ENCODE measurements at regions not wholly inside any gene's neighbourhood (a gene's known extent, or its start where the extent isn't known, plus 50 kb on each side); places are given as distances from the start of the nearest gene placed in this dataset.
A peak's percentile ranks its signal among the peaks of the same experiment; 100 is the strongest.

DNA sequence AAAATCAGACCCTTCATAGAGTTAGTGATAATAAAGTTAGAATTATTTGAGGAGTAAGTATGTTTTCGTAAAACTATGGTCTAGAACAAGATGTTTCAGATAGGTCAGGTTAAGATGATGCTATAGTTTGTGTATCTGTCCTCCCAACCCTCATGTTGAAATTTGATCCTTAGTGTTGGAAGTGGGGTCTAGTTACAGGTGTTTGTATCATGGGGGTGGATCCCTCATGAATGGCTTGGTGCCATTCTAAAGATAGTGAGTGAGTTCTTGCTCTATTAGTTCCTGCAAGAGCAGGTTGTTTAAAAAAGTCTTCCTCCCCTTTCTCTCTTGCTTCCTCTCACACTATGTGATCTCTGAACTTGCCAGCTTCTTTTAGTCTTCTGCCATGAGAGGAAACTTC lies 707.3 kb upstream of the FOXG1 start:
- Histone ChIP-seq H3K27me3 (ENCODE audit: insufficient read depth, low read length) (no peaks in the 10 kb centered on the region), H3K36me3 (ENCODE audit: insufficient read depth, low read length) (no peaks in the 10 kb centered on the region), H3K9me3 (ENCODE audit: low read length) (no peaks in the 10 kb centered on the region), H3K4me1 (ENCODE audit: insufficient read depth, low read length) (no peaks in the 10 kb centered on the region), H2AFZ (ENCODE audit: low read depth, low read length) (no peak overlapping the region), H3K4me3 (ENCODE audit: low read length) (no peak overlapping the region)

DNA sequence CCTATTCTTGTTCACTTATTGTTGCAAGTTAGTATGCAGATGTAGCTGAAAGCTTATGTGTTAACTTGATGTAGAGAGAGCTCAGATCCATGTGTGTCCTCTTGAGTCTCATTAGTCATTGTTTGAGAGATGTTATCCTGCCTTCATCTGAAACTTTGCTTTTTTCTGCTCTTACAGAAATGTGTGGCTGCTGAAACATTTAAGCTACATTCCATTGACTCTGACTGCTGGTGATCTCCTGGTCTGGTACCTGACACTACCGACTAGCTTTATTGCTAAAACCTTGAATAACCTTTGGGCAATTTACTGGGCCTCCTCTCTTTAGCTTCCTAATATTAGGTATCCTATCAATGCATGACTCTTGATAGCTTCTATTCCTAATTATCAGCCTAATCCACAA lies 705.6 kb upstream of the FOXG1 start:
- no peaks in the 10 kb centered on the region for H3K27me3 ChIP-seq (ENCODE audit: insufficient read depth, low read length)
- H3K4me3 ChIP-seq (ENCODE audit: low read length): no peak overlapping the region
- no peaks in the 10 kb centered on the region for H3K4me1 ChIP-seq (ENCODE audit: insufficient read depth, low read length)
- H3K9me3 ChIP-seq (ENCODE audit: low read length): no peaks in the 10 kb centered on the region
- no peak overlapping the region for H2AFZ ChIP-seq (ENCODE audit: low read depth, low read length)
- no peaks in the 10 kb centered on the region for H3K36me3 ChIP-seq (ENCODE audit: insufficient read depth, low read length)

DNA sequence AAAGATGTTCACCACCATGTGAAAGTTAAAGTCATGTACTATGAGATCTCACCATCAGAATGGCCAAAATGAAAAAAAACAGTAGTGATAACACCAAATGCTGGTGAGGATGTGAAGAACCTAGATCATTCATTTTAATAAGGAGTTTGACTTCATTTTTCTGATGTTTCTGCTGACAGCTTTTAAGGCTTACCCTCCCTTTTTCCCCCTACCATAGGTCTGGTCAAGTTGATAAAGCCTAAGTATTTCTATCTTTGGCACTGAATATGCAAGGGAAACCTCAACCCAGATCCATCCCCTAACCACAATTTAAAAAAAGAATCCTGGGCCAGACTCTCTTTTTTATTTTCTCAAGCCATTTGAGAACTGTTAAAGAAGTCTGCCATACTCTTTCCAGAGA lies 689.6 kb upstream of the FOXG1 start:
- no peaks in the 10 kb centered on the region for H3K36me3 ChIP-seq (ENCODE audit: insufficient read depth, low read length)
- no peaks in the 10 kb centered on the region for H3K4me1 ChIP-seq (ENCODE audit: insufficient read depth, low read length)
- no peaks in the 10 kb centered on the region for H3K9me3 ChIP-seq (ENCODE audit: low read length)
- no peaks in the 10 kb centered on the region for H3K27me3 ChIP-seq (ENCODE audit: insufficient read depth, low read length)
- H2AFZ ChIP-seq (ENCODE audit: low read depth, low read length): no peak overlapping the region
- H3K4me3 ChIP-seq (ENCODE audit: low read length): no peak overlapping the region

DNA sequence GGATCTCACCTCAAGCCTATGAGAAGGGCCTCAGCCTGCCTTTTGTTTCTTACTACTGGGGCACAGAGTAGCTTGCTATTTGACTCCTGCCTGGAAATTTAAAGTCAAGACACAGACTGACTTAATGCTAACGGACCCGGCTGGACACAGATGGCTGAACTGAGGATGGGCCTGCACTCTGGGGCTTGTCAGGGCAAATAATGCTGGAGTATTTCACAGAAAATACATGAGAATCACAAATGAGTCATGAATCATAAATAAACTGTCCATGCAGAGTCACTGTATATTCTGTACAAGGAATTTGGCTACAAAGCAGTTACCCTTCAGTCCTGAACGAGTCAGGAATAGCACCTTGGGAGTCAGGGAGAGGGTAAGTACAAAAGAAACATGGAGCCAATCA lies 683.2 kb upstream of the FOXG1 start:
- Histone ChIP-seq H3K9me3 (ENCODE audit: low read length) (no peaks in the 10 kb centered on the region), H3K36me3 (ENCODE audit: insufficient read depth, low read length) (no peaks in the 10 kb centered on the region), H3K4me3 (ENCODE audit: low read length) (no peak overlapping the region), H2AFZ (ENCODE audit: low read depth, low read length) (no peak overlapping the region), H3K4me1 (ENCODE audit: insufficient read depth, low read length) (peaks cover 4% of the 10 kb centered on the region), H3K27me3 (ENCODE audit: insufficient read depth, low read length) (no peaks in the 10 kb centered on the region)

DNA sequence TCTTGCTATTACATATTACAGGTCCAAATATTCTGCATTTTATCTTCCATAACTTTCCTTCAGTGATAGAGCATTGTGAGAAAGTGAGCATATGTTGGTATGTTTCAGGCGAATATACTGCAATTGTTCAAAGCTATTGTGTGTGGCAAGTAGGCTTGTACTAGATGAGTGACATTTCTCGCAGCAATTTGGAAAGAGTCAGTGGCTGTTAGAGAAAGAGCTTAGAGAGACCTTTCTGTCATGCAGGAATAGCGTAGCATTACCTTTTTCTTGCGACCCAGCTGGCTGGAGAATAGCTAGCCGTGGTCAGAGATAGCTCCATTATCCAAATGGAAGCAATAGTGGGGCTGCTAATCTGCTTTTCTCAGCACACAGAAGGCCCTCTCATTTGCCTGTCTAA lies 678.5 kb upstream of the FOXG1 start:
- Histone ChIP-seq H3K27me3 (ENCODE audit: insufficient read depth, low read length) (no peaks in the 10 kb centered on the region), H3K9me3 (ENCODE audit: low read length) (no peaks in the 10 kb centered on the region), H3K4me3 (ENCODE audit: low read length) (no peak overlapping the region), H3K36me3 (ENCODE audit: insufficient read depth, low read length) (no peaks in the 10 kb centered on the region), H2AFZ (ENCODE audit: low read depth, low read length) (no peak overlapping the region), H3K4me1 (ENCODE audit: insufficient read depth, low read length) (peaks cover 6% of the 10 kb centered on the region)

DNA sequence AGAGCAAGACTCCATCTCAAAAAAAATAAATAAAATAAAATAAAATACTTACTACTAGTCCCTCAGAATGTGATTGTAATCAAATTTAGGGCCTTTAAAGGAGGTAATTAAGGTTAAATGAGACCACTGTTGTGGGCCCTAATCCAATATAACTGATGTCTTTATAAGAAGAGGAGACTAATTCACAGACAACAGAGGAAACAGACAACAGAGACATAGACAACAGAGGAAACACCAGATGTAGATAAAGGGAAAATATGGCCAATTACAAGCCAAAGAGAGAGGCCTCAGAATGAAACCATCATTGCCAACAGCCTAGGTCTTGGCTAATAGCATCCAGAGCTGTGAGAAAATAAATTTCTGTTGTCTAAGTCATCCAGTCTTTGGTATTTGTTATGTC lies 669.0 kb upstream of the FOXG1 start:
- no peak overlapping the region for H2AFZ ChIP-seq (ENCODE audit: low read depth, low read length)
- H3K4me1 ChIP-seq (ENCODE audit: insufficient read depth, low read length): peaks cover 21% of the 10 kb centered on the region
- no peaks in the 10 kb centered on the region for H3K27me3 ChIP-seq (ENCODE audit: insufficient read depth, low read length)
- no peaks in the 10 kb centered on the region for H3K9me3 ChIP-seq (ENCODE audit: low read length)
- no peak overlapping the region for H3K4me3 ChIP-seq (ENCODE audit: low read length)
- no peaks in the 10 kb centered on the region for H3K36me3 ChIP-seq (ENCODE audit: insufficient read depth, low read length)

DNA sequence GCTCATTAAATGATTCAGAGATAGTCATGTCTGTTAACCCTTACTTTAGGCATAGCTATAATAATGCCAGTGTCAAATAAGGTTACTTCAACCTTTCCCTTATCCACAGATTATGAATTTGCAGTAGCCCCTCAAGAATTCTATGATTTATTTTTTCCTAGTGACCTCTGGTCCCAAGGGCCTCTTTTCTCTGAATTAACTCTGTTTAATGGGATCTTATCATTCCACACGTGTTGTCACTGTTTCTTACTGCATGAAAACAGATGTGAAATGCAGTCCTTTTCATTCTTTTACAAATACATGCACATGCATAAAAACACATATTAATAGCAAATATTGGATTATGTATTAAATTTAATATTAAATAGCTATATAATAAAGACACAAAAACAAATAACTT lies 667.7 kb upstream of the FOXG1 start:
- Histone ChIP-seq H3K27me3 (ENCODE audit: insufficient read depth, low read length) (no peaks in the 10 kb centered on the region), H3K36me3 (ENCODE audit: insufficient read depth, low read length) (no peaks in the 10 kb centered on the region), H3K9me3 (ENCODE audit: low read length) (no peaks in the 10 kb centered on the region), H2AFZ (ENCODE audit: low read depth, low read length) (no peak overlapping the region), H3K4me3 (ENCODE audit: low read length) (no peak overlapping the region), H3K4me1 (ENCODE audit: insufficient read depth, low read length) (peaks cover 25% of the 10 kb centered on the region)

DNA sequence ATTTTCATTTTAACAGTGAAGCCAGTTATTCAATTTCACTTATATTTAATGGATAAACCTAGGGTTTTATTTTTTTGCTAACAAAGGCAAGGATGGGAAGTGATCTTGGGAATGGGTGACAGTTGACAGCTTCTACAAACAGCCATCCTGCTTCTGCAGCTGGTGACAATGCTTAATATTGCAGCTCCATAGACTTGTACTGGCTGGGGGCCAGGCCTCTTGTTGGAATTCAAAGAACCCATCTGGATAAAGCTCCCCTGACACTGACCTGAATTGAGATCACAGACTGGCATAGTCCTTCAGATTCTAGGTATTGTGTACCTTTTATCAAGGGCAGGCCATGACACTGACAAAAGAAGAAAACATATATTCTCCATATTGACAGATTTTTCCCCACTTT lies 664.6 kb upstream of the FOXG1 start:
- Histone ChIP-seq H3K36me3 (ENCODE audit: insufficient read depth, low read length) (no peaks in the 10 kb centered on the region), H2AFZ (ENCODE audit: low read depth, low read length) (peak overlapping the region; percentile 9), H3K27me3 (ENCODE audit: insufficient read depth, low read length) (no peaks in the 10 kb centered on the region)

DNA sequence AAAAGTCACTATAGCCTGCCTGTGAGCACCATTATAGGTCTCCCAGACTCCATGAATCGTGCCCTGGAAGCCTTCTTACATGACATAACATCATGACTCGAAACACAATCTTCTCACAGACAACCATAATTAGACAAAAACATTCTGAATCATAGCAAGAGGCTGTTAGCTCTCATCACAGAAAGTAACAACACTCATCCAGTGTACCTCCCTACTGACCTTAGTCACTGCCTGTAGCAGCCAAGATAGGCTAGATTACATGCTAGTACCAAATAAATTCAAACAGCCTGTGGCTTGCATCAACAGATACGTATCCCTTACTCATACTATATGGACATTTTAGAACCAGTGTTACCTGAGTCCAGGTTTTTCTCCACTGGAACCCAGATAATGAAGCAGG lies 663.8 kb upstream of the FOXG1 start:
- Histone ChIP-seq H3K9me3 (ENCODE audit: low read length) (no peaks in the 10 kb centered on the region), H3K4me1 (ENCODE audit: insufficient read depth, low read length) (peaks cover 25% of the 10 kb centered on the region), H3K27me3 (ENCODE audit: insufficient read depth, low read length) (no peaks in the 10 kb centered on the region), H3K36me3 (ENCODE audit: insufficient read depth, low read length) (no peaks in the 10 kb centered on the region), H3K4me3 (ENCODE audit: low read length) (no peak overlapping the region), H2AFZ (ENCODE audit: low read depth, low read length) (no peak overlapping the region)

More for the DNA sequence above, 664.6 kb upstream of the FOXG1 start:
- Histone ChIP-seq H3K9me3 (ENCODE audit: low read length) (no peaks in the 10 kb centered on the region), H3K4me3 (ENCODE audit: low read length) (no peak overlapping the region), H3K4me1 (ENCODE audit: insufficient read depth, low read length) (peaks cover 25% of the 10 kb centered on the region)

DNA sequence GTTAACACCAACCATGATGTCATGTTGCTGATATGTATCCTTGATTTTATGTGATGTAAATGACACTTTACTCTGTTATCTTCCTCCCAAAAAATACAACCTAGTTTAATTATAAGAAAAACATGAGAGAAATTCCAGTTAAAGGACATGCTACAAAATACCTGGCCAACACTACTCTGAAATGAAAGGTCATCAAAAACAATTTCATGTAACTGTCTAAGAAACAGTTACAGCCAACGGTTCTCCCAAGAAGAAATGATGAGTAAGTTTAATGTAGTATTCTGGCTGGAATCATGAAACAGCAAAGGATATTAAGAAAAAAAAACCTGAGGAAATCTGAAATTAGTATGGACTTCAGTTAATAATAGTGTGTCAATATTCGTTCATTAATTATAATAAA lies 653.3 kb upstream of the FOXG1 start:
- Histone ChIP-seq H2AFZ (ENCODE audit: low read depth, low read length) (no peak overlapping the region), H3K4me3 (ENCODE audit: low read length) (no peak overlapping the region), H3K4me1 (ENCODE audit: insufficient read depth, low read length) (no peaks in the 10 kb centered on the region), H3K36me3 (ENCODE audit: insufficient read depth, low read length) (no peaks in the 10 kb centered on the region), H3K9me3 (ENCODE audit: low read length) (no peaks in the 10 kb centered on the region), H3K27me3 (ENCODE audit: insufficient read depth, low read length) (no peaks in the 10 kb centered on the region)

DNA sequence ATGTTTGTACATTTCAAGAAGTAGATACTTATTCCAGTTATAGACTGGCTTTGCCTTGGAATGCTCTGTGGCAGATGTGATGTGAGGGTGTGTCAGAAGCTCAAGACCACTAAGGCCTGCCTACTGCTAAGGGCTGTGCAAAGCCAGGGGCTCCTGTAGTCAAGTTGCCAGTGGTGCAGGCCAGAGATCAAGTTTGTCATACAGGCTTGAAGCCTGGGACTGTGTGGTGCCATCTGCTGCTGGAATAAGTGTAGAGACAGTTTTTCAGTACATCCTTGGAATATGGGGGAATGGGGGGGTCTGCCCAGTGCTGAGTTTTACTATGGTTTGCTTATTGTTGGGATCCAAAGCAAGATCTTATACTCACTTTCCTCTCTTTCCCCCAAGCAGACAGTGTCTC lies 649.9 kb upstream of the FOXG1 start:
- Histone ChIP-seq H2AFZ (ENCODE audit: low read depth, low read length) (no peak overlapping the region), H3K4me3 (ENCODE audit: low read length) (no peak overlapping the region), H3K9me3 (ENCODE audit: low read length) (no peaks in the 10 kb centered on the region), H3K36me3 (ENCODE audit: insufficient read depth, low read length) (no peaks in the 10 kb centered on the region), H3K4me1 (ENCODE audit: insufficient read depth, low read length) (no peaks in the 10 kb centered on the region), H3K27me3 (ENCODE audit: insufficient read depth, low read length) (no peaks in the 10 kb centered on the region)

DNA sequence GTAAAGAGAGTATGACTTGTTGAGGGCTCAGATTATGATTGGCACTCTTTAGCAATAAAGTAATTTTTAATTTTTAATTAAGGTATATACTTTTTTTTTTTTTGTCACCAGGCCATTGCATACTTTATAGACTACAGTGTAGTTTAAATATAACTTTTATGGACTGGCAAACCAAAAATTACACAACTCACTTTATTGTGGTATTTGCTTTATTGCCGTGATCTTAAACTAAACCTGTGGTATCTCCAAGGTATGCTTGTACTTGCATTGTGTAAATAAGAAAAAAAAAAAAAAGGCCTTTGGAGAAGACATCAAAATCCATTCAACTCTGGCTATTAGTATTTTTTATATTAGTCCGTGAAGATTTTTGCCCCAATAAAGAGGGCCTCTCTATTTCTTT lies 646.7 kb upstream of the FOXG1 start:
- Histone ChIP-seq H3K27me3 (ENCODE audit: insufficient read depth, low read length) (no peaks in the 10 kb centered on the region), H3K4me1 (ENCODE audit: insufficient read depth, low read length) (no peaks in the 10 kb centered on the region), H3K36me3 (ENCODE audit: insufficient read depth, low read length) (no peaks in the 10 kb centered on the region), H2AFZ (ENCODE audit: low read depth, low read length) (no peak overlapping the region), H3K4me3 (ENCODE audit: low read length) (no peak overlapping the region), H3K9me3 (ENCODE audit: low read length) (no peaks in the 10 kb centered on the region)

DNA sequence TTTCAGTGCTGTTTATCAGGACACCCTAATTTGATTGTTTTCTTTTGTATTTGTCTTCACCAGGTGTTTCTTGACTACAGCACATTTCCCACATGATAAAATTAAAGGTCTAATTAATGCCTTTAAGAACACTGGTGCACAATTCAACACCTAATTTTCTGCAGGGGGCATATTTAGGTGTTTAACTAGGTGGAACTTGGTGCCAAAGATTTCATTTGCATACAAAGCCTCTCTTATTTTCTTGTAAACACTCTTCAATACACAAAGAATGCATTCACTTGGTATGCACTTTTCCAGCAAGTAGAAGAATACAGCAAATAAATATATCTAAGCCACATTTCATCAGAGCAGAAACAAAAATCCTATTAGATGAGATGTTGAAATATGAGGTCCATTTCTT lies 646.2 kb upstream of the FOXG1 start:
- H3K4me3 ChIP-seq (ENCODE audit: low read length): no peak overlapping the region
- no peaks in the 10 kb centered on the region for H3K27me3 ChIP-seq (ENCODE audit: insufficient read depth, low read length)
- H2AFZ ChIP-seq (ENCODE audit: low read depth, low read length): no peak overlapping the region
- H3K36me3 ChIP-seq (ENCODE audit: insufficient read depth, low read length): no peaks in the 10 kb centered on the region
- H3K4me1 ChIP-seq (ENCODE audit: insufficient read depth, low read length): no peaks in the 10 kb centered on the region
- no peaks in the 10 kb centered on the region for H3K9me3 ChIP-seq (ENCODE audit: low read length)

DNA sequence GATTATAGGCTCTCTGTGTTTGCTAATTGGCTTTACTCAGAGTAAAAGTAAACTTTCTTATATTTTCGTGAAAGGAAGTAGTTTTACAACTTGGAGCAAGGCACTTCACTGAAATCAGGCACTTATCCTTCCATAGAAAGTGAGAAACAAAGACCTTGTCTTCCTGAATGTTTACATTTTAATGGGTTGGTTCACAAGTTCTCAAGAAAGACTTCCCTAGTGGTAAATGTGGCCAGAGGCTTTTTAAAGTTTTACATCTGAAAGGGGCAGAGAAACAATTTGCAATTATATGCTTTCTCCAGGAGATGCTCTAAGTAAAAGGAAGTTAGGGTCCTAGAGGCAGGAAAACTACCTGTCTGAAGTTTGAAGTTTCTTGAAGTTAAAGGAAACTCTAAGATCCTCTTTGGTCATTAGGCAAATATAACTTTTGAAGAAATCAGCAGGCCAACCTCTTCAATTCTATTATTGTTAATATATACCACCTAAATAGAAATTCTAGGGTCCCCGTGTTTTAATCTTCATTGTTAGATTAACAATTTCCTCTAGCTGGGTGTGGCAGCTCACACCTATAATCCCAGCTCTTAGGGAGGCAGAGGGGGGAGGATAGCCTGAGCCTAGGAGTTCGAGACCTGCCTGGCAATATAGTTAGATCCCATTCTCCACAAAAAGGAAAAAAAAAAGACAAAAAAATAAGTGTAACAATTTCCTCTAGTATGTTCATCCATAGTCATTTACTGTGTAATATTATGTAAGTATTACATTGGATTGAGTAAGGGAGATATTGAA lies 644.9 kb upstream of the FOXG1 start:
- no peaks in the 10 kb centered on the region for H3K36me3 ChIP-seq (ENCODE audit: insufficient read depth, low read length)
- H3K27me3 ChIP-seq (ENCODE audit: insufficient read depth, low read length): no peaks in the 10 kb centered on the region
- H3K4me3 ChIP-seq (ENCODE audit: low read length): no peak overlapping the region
- no peaks in the 10 kb centered on the region for H3K4me1 ChIP-seq (ENCODE audit: insufficient read depth, low read length)
- H2AFZ ChIP-seq (ENCODE audit: low read depth, low read length): no peak overlapping the region
- no peaks in the 10 kb centered on the region for H3K9me3 ChIP-seq (ENCODE audit: low read length)
